ENCODE measurements at regions not wholly inside any gene's neighbourhood (a gene's known extent, or its start where the extent isn't known, plus 50 kb on each side); places are given as distances from the start of the nearest gene placed in this dataset.

DNA sequence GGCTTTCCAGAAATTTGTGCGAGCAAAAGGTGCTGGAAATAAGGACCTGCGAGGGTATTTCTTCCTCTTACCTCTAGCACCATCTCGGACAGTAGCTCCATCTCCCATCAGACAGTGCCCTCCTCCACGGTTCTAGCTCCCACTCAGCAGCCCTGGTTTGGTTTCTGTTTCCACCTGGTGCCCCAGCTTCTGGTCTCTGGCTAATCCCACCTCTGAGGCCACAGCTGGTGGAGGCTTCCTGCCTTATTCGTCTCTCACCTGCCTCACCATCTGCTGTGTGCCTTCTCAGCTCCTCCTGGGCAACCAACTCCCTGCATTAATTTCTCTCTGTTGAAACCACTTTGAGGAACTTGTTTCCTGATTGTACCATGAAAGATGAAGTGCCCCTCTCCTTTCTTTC, 162.4 kb upstream of the CDYL start:
- TF ChIP-seq, protein P1, sequence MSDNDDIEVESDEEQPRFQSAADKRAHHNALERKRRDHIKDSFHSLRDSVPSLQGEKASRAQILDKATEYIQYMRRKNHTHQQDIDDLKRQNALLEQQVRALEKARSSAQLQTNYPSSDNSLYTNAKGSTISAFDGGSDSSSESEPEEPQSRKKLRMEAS (IDR thresholded peaks at IDR 0.05): no peak
- TF ChIP-seq EP300 (IDR thresholded peaks at IDR 0.05; ENCODE audit: borderline replicate concordance): no peak
- TF ChIP-seq YY1 (IDR thresholded peaks at IDR 0.05; ENCODE audit: low read depth): no peak
- no peak for TF ChIP-seq TAF1 (IDR thresholded peaks at IDR 0.05; ENCODE audit: low read depth)
- TF ChIP-seq, protein P2, sequence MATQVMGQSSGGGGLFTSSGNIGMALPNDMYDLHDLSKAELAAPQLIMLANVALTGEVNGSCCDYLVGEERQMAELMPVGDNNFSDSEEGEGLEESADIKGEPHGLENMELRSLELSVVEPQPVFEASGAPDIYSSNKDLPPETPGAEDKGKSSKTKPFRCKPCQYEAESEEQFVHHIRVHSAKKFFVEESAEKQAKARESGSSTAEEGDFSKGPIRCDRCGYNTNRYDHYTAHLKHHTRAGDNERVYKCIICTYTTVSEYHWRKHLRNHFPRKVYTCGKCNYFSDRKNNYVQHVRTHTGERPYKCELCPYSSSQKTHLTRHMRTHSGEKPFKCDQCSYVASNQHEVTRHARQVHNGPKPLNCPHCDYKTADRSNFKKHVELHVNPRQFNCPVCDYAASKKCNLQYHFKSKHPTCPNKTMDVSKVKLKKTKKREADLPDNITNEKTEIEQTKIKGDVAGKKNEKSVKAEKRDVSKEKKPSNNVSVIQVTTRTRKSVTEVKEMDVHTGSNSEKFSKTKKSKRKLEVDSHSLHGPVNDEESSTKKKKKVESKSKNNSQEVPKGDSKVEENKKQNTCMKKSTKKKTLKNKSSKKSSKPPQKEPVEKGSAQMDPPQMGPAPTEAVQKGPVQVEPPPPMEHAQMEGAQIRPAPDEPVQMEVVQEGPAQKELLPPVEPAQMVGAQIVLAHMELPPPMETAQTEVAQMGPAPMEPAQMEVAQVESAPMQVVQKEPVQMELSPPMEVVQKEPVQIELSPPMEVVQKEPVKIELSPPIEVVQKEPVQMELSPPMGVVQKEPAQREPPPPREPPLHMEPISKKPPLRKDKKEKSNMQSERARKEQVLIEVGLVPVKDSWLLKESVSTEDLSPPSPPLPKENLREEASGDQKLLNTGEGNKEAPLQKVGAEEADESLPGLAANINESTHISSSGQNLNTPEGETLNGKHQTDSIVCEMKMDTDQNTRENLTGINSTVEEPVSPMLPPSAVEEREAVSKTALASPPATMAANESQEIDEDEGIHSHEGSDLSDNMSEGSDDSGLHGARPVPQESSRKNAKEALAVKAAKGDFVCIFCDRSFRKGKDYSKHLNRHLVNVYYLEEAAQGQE (IDR thresholded peaks at IDR 0.05; ENCODE audit: low read depth): no peak
- no peak for TF ChIP-seq FOXM1 (IDR thresholded peaks at IDR 0.05; ENCODE audit: borderline replicate concordance, low read depth)
- TF ChIP-seq CEBPB (IDR thresholded peaks at IDR 0.05): no peak
- TF ChIP-seq RAD21 (IDR thresholded peaks at IDR 0.05; ENCODE audit: low read depth): no peak
- no peak for TF ChIP-seq NFIC (IDR thresholded peaks at IDR 0.05)
- no peak for TF ChIP-seq TEAD4 (IDR thresholded peaks at IDR 0.05)
- TF ChIP-seq, protein P3, sequence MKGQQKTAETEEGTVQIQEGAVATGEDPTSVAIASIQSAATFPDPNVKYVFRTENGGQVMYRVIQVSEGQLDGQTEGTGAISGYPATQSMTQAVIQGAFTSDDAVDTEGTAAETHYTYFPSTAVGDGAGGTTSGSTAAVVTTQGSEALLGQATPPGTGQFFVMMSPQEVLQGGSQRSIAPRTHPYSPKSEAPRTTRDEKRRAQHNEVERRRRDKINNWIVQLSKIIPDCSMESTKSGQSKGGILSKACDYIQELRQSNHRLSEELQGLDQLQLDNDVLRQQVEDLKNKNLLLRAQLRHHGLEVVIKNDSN (IDR thresholded peaks at IDR 0.05): no peak
- no peak for TF ChIP-seq ZBTB7A (IDR thresholded peaks at IDR 0.05; ENCODE audit: low read depth)
- TF ChIP-seq EGR1 (IDR thresholded peaks at IDR 0.05): no peak
